ENCODE measurements at regions not wholly inside any gene's neighbourhood (a gene's known extent, or its start where the extent isn't known, plus 50 kb on each side); places are given as distances from the start of the nearest gene placed in this dataset.

DNA sequence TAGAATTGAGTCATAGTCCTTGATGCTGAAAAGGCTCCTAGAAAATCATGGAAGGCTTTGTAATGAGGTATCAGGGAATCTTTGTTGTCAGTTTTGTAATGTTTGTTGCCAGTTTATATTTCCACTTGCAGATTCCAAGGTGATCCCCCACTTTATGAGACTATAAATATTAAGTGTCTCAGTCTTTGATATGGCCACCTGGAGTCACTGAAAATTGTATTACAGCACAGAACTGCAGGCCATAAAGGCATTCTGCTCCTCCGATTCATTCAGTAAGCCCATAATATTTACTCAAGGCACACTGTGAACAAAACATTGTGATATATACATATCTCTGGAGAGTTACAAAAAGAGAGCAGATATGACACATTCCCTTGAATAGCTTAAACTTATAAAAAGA lies 457.8 kb upstream of the ZNF385D start:
- intact Hi-C loops (cut with micrococcal nuclease; ENCODE audit: unreplicated experiment): no loop called here
- Histone ChIP-seq H3K27ac (ENCODE audit: low read depth, low read length, poor library complexity, severe bottlenecking) (no peak overlapping the region), H3K9me3 (ENCODE audit: low read depth, low read length, poor library complexity, severe bottlenecking) (peaks cover 12% of the 10 kb centered on the region), H3K36me3 (ENCODE audit: insufficient read depth, low read length, poor library complexity, severe bottlenecking) (no peaks in the 10 kb centered on the region), H3K4me1 (ENCODE audit: insufficient read depth, low read length, poor library complexity, severe bottlenecking) (no peaks in the 10 kb centered on the region), H3K4me3 (ENCODE audit: low read depth, low read length, poor library complexity, severe bottlenecking) (no peak overlapping the region), H3K27me3 (replicated peaks; ENCODE audit: insufficient read depth, low read depth, low read length, poor library complexity) (no peaks in the 10 kb centered on the region)
- POLR2A ChIA-PET (ENCODE audit: low non-redundant PET): no interaction called here
- no peak for DNase-seq (ENCODE audit: low spot score)
- TF ChIP-seq, protein P1, sequence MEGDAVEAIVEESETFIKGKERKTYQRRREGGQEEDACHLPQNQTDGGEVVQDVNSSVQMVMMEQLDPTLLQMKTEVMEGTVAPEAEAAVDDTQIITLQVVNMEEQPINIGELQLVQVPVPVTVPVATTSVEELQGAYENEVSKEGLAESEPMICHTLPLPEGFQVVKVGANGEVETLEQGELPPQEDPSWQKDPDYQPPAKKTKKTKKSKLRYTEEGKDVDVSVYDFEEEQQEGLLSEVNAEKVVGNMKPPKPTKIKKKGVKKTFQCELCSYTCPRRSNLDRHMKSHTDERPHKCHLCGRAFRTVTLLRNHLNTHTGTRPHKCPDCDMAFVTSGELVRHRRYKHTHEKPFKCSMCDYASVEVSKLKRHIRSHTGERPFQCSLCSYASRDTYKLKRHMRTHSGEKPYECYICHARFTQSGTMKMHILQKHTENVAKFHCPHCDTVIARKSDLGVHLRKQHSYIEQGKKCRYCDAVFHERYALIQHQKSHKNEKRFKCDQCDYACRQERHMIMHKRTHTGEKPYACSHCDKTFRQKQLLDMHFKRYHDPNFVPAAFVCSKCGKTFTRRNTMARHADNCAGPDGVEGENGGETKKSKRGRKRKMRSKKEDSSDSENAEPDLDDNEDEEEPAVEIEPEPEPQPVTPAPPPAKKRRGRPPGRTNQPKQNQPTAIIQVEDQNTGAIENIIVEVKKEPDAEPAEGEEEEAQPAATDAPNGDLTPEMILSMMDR (conservative IDR thresholded peaks at IDR 0.05; ENCODE audit: low read depth, low read length): no peak
- TF ChIP-seq EZH2 (IDR thresholded peaks at IDR 0.05; ENCODE audit: borderline replicate concordance, low read depth, low read length, poor library complexity, severe bottlenecking): no peak
- no TSS peak for BruUV-seq (replicated peaks)
- CTCF ChIA-PET: no interaction called here

DNA sequence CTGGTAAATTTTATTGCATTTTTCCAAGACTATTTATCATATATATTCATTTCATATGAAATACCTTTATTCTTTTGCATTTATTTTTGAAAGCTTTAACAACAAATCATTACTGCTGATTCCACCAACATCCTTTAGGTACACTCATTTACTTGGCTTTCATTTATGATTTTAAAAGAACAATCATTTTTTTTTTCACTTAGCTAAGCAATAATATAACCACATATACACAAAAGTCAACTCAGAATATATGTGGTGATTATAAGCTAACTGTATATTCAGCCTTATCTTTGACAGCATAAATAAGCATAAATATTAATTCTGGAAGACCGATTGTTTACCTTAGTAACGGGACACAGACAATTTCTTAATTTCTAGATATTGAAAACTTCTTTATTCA lies 458.6 kb upstream of the ZNF385D start:
- Histone ChIP-seq H3K27ac (ENCODE audit: low read depth, low read length, poor library complexity, severe bottlenecking) (no peak overlapping the region), H3K4me3 (ENCODE audit: low read depth, low read length, poor library complexity, severe bottlenecking) (no peak overlapping the region), H3K4me1 (ENCODE audit: insufficient read depth, low read length, poor library complexity, severe bottlenecking) (no peaks in the 10 kb centered on the region), H3K9me3 (ENCODE audit: low read depth, low read length, poor library complexity, severe bottlenecking) (peaks cover 11% of the 10 kb centered on the region), H3K27me3 (replicated peaks; ENCODE audit: insufficient read depth, low read depth, low read length, poor library complexity) (no peaks in the 10 kb centered on the region), H3K36me3 (ENCODE audit: insufficient read depth, low read length, poor library complexity, severe bottlenecking) (no peaks in the 10 kb centered on the region)
- intact Hi-C loops (cut with micrococcal nuclease; ENCODE audit: unreplicated experiment): no loop called here
- POLR2A ChIA-PET (ENCODE audit: low non-redundant PET): no interaction called here
- TF ChIP-seq EZH2 (IDR thresholded peaks at IDR 0.05; ENCODE audit: borderline replicate concordance, low read depth, low read length, poor library complexity, severe bottlenecking): no peak
- TF ChIP-seq, protein P1 (conservative IDR thresholded peaks at IDR 0.05; ENCODE audit: low read depth, low read length): no peak
- BruUV-seq (replicated peaks): no TSS peak
- DNase-seq (ENCODE audit: low spot score): no peak
- CTCF ChIA-PET: no interaction called here

DNA sequence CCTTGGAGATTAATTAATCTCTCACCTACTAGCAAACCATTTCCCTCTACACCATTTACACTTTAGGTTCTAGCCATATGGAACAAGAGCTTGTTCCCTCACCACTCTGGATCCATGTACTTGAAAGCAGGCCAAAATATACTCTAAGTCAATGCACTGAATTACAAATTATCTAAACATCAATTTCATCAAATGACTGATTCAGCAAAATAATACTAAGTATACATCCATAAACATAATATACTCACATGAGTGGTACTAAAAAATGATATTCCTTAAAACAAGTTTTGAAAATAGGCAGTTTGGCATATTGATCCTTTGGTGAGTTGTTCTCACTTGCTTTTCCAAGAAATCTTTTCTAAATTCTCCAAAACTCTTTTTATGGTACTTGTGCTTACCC lies 459.7 kb upstream of the ZNF385D start:
- intact Hi-C loops (cut with micrococcal nuclease; ENCODE audit: unreplicated experiment): no loop called here
- DNase-seq (ENCODE audit: low spot score): no peak
- peaks cover 4% of the 10 kb centered on the region for H3K9me3 ChIP-seq (ENCODE audit: low read depth, low read length, poor library complexity, severe bottlenecking)
- ChIA-PET POLR2A (ENCODE audit: low non-redundant PET) (no interaction called here), CTCF (no interaction called here)
- H3K36me3 ChIP-seq (ENCODE audit: insufficient read depth, low read length, poor library complexity, severe bottlenecking): no peaks in the 10 kb centered on the region
- no peaks in the 10 kb centered on the region for H3K4me1 ChIP-seq (ENCODE audit: insufficient read depth, low read length, poor library complexity, severe bottlenecking)
- no peaks in the 10 kb centered on the region for H3K27me3 ChIP-seq (replicated peaks; ENCODE audit: insufficient read depth, low read depth, low read length, poor library complexity)
- no peak overlapping the region for H3K4me3 ChIP-seq (ENCODE audit: low read depth, low read length, poor library complexity, severe bottlenecking)
- H3K27ac ChIP-seq (ENCODE audit: low read depth, low read length, poor library complexity, severe bottlenecking): no peak overlapping the region
- no peak for TF ChIP-seq EZH2 (IDR thresholded peaks at IDR 0.05; ENCODE audit: borderline replicate concordance, low read depth, low read length, poor library complexity, severe bottlenecking)
- TF ChIP-seq, protein P1 (conservative IDR thresholded peaks at IDR 0.05; ENCODE audit: low read depth, low read length): no peak
- no TSS peak for BruUV-seq (replicated peaks)
